HEK293T (cell line): ENCODE measurements at regions not wholly inside any gene's neighbourhood (a gene's known extent, or its start where the extent isn't known, plus 50 kb on each side); places are given as distances from the start of the nearest gene placed in this dataset.
"Not testable (repeated sequence)": the region's sequence is repeated elsewhere in the genome, so short reads cannot be mapped to it uniquely, and the experiment has no call there.

Experiments used
- CTCF ChIA-PET: fragments of 350-600 bp; formaldehyde crosslinking; extraction: SDS; loops from one replicate; lab custom pipeline; 2021; ENCODE audit warnings: antibody characterized with exemption, inconsistent platforms; lab: Yijun Ruan, JAX
- POLR2A ChIA-PET: fragments of 350-600 bp; formaldehyde crosslinking; extraction: SDS; loops from one replicate; lab custom pipeline; 2020; ENCODE audit warnings: antibody characterized with exemption, inconsistent platforms; lab: Yijun Ruan, JAX
- DNase-seq: peaks from one replicate; pipeline ENCODE4 v3.0.0; 2012; ENCODE audit warnings: mixed read lengths; ENCODE audit errors: extremely low spot score
- ARNT ChIP-seq: fragments of 450-650 bp; IDR thresholded peaks from 2 replicates; pipeline ENCODE4 v1.6.1; 2017; ENCODE audit warnings: mild to moderate bottlenecking
- BHLHE40 ChIP-seq: fragments of 450-650 bp; IDR thresholded peaks from 2 replicates; pipeline ENCODE4 v1.6.1; 2016; ENCODE audit warnings: mild to moderate bottlenecking, moderate library complexity, borderline replicate concordance
- CTBP1 ChIP-seq: fragments of 450-650 bp; IDR thresholded peaks from 2 replicates; pipeline ENCODE4 v1.6.1; 2016; ENCODE audit warnings: borderline replicate concordance
- ELF4 ChIP-seq: fragments of 450-650 bp; IDR thresholded peaks from 2 replicates; pipeline ENCODE4 v1.6.1; 2017; ENCODE audit warnings: antibody characterized with exemption
- FOXA1 ChIP-seq: fragments of 450-650 bp; IDR thresholded peaks from 2 replicates; pipeline ENCODE4 v1.6.1; 2016; ENCODE audit warnings: mild to moderate bottlenecking
- FOXK2 ChIP-seq: fragments of 450-650 bp; IDR thresholded peaks from 2 replicates; pipeline ENCODE4 v1.6.1; 2016; ENCODE audit warnings: mild to moderate bottlenecking
- FOXM1 ChIP-seq: fragments of 450-650 bp; IDR thresholded peaks from 2 replicates; pipeline ENCODE4 v1.6.1; 2017; ENCODE audit warnings: mild to moderate bottlenecking, borderline replicate concordance
- HDGF ChIP-seq: fragments of 450-650 bp; IDR thresholded peaks from 2 replicates; pipeline ENCODE4 v1.6.1; 2017; ENCODE audit warnings: antibody characterized with exemption, borderline replicate concordance
- L3MBTL2 ChIP-seq: fragments of 450-650 bp; conservative IDR thresholded peaks from 2 replicates; pipeline ENCODE4 v1.6.1; 2016; ENCODE audit warnings: mild to moderate bottlenecking
- LEF1 ChIP-seq: fragments of 450-650 bp; IDR thresholded peaks from 2 replicates; pipeline ENCODE4 v1.6.1; 2017; ENCODE audit warnings: mild to moderate bottlenecking, borderline replicate concordance
- NFRKB ChIP-seq: fragments of 450-650 bp; IDR thresholded peaks from 2 replicates; pipeline ENCODE4 v1.6.1; 2016; ENCODE audit warnings: mild to moderate bottlenecking, moderate library complexity
- SP1 ChIP-seq: fragments of 450-650 bp; IDR thresholded peaks from 2 replicates; pipeline ENCODE4 v1.6.1; 2017
- SUZ12 ChIP-seq: fragments of 450-650 bp; IDR thresholded peaks from 2 replicates; pipeline ENCODE4 v1.6.1; 2016; ENCODE audit warnings: mild to moderate bottlenecking
- TARDBP ChIP-seq: fragments of 450-650 bp; IDR thresholded peaks from 2 replicates; pipeline ENCODE4 v1.6.1; 2016
- ZNF384 ChIP-seq: fragments of 450-650 bp; IDR thresholded peaks from 2 replicates; pipeline ENCODE4 v1.6.1; 2016
- TF ChIP-seq, protein P1 (sequence below): fragments of 450-650 bp; IDR thresholded peaks from 2 replicates; pipeline ENCODE4 v1.6.1; 2016

DNA sequence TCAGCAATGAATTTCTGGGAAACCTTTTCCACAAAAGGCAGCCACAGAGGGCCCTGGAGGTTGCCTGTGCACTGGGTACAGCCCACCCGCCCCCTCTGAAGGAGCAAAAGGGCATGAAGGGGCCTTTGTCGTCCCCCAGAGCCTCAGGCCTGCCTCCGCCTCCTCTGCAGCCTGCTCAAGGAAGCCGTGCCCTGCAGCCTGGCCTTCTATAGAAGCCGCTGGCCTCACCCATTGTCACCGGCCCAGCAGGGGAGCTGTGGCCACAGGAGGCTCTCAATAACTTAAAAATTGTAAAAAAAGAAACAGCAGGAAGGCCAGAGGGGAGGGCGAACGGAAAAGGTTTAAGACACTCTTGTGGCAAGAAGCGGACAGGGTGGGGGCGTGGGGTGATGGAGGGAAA lies 213.3 kb downstream of the IRX2 start:
- no peak for TF ChIP-seq FOXM1
- TF ChIP-seq, protein P1, sequence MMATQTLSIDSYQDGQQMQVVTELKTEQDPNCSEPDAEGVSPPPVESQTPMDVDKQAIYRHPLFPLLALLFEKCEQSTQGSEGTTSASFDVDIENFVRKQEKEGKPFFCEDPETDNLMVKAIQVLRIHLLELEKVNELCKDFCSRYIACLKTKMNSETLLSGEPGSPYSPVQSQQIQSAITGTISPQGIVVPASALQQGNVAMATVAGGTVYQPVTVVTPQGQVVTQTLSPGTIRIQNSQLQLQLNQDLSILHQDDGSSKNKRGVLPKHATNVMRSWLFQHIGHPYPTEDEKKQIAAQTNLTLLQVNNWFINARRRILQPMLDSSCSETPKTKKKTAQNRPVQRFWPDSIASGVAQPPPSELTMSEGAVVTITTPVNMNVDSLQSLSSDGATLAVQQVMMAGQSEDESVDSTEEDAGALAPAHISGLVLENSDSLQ = no peak
- TF ChIP-seq ZNF384 = no peak
- no peak for TF ChIP-seq ELF4
- no peak for TF ChIP-seq CTBP1
- TF ChIP-seq NFRKB = no peak
- TF ChIP-seq LEF1 = no peak
- TF ChIP-seq FOXA1 = no peak
- no peak for TF ChIP-seq HDGF
- TF ChIP-seq SUZ12 = no peak
- no peak for TF ChIP-seq ARNT
- TF ChIP-seq TARDBP = no peak
- TF ChIP-seq FOXK2 = no peak
- no peak for TF ChIP-seq BHLHE40
- no peak for TF ChIP-seq SP1
- TF ChIP-seq L3MBTL2 = no peak
- DNase-seq = no peak
- ChIA-PET POLR2A (no interaction called here), CTCF (no interaction called here)

DNA sequence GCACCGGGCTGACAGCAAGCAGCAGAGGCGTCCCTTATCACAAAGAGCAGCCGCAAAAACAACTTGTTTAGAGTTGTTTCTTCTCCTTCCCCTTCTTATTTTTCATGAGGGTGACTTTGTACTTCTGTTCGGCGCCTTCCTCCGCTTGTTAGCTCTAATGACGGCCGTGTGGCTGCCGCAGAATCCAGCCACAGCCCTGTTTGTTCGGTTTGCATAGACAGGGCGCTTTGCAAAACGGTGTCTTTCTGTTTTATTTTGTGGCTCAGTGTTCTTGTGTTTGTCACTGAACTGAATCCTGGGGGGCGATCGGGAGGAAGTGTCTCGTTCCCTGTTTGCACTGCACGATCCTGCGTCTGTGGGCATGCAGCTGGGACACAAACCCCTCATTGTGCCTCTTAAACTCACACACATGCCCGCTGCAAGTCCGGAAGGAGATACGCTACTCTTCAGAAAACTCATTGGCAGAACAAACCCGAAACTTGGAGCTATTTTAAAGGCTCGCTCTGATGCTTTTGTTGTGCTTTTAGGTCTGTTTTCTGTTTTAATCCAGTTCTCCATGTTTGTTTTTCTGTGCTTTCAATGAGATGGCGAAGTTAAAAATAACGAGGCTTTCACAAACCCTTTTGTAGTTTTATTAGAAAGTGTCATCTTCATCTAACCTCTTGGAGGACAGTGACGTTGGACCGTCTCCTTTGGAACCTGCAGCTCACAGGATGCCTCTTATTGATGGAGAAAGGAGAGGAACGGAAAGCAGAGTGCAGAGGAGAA lies 213.9 kb downstream of the IRX2 start:
- DNase-seq = no peak
- POLR2A ChIA-PET = no interaction called here
- no peak for TF ChIP-seq SP1
- CTCF ChIA-PET = no interaction called here

DNA sequence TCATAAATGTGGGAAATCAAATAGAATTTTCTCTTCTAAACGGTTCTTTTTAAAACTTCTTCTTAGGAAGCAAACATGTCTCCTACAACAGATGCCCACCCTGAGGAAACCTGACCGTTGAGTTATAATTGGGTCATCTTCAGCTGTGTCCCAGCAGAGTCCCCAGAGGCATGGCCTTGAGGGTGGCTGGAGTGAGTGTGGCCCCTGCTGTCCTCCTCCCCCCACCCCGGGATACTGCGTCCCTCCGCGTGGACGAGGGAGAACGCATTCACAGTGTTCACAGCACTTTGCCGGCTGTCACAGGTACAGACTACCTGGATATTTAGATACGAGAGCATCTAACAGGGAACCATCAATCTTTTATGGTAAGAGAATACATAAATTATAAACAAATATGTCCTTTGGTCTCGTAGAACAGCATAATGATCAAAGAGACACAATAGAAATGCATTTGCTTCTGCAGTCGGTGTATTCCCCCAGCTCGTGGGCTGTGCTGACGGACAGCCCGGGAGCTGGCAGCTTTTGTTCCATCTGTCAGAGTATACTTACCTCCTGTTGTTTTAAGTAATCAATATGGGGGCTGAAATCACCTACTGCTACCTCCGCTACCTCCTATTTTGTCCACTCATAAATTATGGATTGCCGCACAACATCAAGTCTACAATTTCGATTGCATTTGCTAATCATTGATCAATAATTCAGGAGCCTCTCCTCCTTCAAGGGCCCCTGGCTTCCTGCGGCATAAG lies 214.7 kb downstream of the IRX2 start:
- ChIA-PET CTCF (no interaction called here), POLR2A (interaction anchor here (0.6 kb wide), 1 partner anchor 12 kb away, joined by 3 read pairs; no protein-coding TSS in a partner anchor)
- DNase-seq = no peak
- TF ChIP-seq SP1 = no peak
- TF ChIP-seq ZNF384 = no peak
- TF ChIP-seq FOXK2 = no peak
- TF ChIP-seq SUZ12 = no peak
- TF ChIP-seq ELF4 = no peak
- no peak for TF ChIP-seq HDGF
- TF ChIP-seq BHLHE40 = no peak
- TF ChIP-seq ARNT = no peak
- no peak for TF ChIP-seq LEF1
- no peak for TF ChIP-seq NFRKB
- no peak for TF ChIP-seq L3MBTL2
- no peak for TF ChIP-seq CTBP1
- TF ChIP-seq FOXM1 = no peak
- TF ChIP-seq, protein P1 = no peak
- no peak for TF ChIP-seq FOXA1
- TF ChIP-seq TARDBP = no peak

DNA sequence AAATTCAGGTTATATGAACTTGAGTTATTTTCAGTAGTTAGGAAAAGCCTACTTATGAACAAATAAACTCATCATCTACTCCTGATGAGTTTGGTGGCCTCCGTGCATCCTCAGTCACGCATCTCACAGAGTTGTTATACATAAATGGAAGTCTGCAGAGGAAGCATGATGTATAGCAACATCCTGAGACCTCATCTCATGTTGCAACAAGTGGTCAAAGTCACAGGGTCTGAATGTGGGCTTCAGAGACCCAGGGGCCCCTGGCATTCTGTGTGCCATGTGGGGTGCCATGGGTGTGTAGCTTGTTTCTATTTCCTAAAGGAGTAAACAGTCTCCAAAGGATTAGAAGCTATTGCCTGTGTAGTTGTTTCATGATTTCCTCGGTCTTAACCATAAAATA lies 216.5 kb downstream of the IRX2 start:
- no peak for DNase-seq
- TF ChIP-seq BHLHE40 (no peak), ELF4 (no peak)
- CTCF ChIA-PET = no interaction called here
- POLR2A ChIA-PET = no interaction called here

DNA sequence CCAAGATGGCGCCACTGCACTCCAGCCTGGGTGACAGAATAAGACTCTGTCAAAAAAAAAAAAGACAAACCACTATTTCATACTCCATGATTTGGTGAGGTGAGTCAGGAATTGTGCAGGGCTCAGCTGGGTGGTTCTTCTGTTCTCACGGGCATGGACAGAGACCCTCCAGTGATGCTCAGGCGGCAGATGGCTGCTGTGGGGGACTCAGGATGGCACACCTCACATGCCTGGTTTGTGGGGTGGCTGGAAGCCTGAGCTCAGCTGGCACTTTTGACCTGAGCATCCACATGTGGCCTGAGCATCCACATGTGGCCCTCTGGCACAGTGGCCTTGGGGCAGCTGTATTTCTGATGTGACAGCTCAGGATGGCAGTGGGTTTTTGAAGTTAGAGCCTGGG lies 217.2 kb downstream of the IRX2 start:
- no peak for TF ChIP-seq HDGF
- no peak for TF ChIP-seq SP1
- no peak for TF ChIP-seq SUZ12
- TF ChIP-seq FOXA1 = no peak
- no peak for TF ChIP-seq NFRKB
- no peak for TF ChIP-seq ARNT
- no peak for TF ChIP-seq ELF4
- TF ChIP-seq BHLHE40 = no peak
- no peak for TF ChIP-seq CTBP1
- TF ChIP-seq TARDBP = no peak
- no peak for TF ChIP-seq LEF1
- no peak for TF ChIP-seq FOXK2
- TF ChIP-seq, protein P1 = no peak
- DNase-seq = no peak
- ChIA-PET CTCF (no interaction called here), POLR2A (no interaction called here)

DNA sequence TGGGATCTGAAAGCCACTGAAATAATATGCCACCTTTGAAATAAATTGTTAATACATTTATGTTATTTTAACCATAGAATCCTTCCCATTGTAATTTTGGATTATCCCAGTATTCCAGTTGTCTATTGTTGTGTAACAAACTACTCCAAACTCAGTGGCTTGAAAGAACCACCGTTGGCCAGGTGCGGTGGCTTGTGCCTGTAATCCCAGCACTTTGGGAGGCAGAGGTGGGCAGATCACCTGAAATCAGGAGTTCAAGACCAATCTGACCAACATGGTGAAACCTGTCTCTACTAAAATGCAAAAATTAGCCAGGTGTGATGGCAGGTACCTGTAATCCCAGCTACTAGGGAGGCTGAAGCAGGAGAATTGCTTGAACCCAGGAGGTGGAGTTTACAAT lies 217.6 kb downstream of the IRX2 start:
- CTCF ChIA-PET, DNase-seq, POLR2A ChIA-PET: not testable (repeated sequence)
